NB4 (cell line): ENCODE measurements at regions not wholly inside any gene's neighbourhood (a gene's known extent, or its start where the extent isn't known, plus 50 kb on each side); places are given as distances from the start of the nearest gene placed in this dataset.

Experiments used
- POLR2A ChIP-seq: IDR thresholded peaks from 2 replicates; pipeline ENCODE4 v1.6.1; 2011; ENCODE audit warnings: mild to moderate bottlenecking; ENCODE audit not compliant: insufficient read length; ENCODE audit errors: extremely low read depth
- TF ChIP-seq, protein P1 (sequence below): IDR thresholded peaks from one replicate; pipeline ENCODE4 v1.5.1; 2012; ENCODE audit warnings: low read depth, low read length

DNA sequence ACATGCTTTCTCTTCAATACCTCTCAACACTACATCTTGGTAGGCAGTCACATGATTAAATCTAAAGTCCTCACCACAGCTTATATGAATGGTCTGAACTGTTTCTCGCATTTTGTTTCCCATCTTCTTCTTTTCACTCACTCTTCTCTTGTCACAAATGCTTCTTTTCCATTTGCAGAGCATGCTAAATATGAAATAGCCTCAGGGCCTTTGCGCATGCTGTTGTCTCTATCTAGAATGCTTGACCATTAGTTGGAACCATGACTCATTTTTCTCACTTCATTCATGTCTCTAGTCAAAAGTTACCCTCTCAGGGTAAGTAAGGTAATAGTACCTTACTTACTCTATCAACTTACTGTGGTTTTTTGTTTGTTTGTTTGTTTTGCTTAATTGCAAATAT is 239.7 kb downstream of the PTPRC start:
- TF ChIP-seq, protein P1, sequence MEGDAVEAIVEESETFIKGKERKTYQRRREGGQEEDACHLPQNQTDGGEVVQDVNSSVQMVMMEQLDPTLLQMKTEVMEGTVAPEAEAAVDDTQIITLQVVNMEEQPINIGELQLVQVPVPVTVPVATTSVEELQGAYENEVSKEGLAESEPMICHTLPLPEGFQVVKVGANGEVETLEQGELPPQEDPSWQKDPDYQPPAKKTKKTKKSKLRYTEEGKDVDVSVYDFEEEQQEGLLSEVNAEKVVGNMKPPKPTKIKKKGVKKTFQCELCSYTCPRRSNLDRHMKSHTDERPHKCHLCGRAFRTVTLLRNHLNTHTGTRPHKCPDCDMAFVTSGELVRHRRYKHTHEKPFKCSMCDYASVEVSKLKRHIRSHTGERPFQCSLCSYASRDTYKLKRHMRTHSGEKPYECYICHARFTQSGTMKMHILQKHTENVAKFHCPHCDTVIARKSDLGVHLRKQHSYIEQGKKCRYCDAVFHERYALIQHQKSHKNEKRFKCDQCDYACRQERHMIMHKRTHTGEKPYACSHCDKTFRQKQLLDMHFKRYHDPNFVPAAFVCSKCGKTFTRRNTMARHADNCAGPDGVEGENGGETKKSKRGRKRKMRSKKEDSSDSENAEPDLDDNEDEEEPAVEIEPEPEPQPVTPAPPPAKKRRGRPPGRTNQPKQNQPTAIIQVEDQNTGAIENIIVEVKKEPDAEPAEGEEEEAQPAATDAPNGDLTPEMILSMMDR, result no peak
- TF ChIP-seq POLR2A, result no peak
